CD8-positive, alpha-beta memory T cell (primary cell): ENCODE measurements at regions not wholly inside any gene's neighbourhood (a gene's known extent, or its start where the extent isn't known, plus 50 kb on each side); places are given as distances from the start of the nearest gene placed in this dataset.

Source experiments
- CTCF ChIA-PET: fragments of 350-600 bp; sonication (Branson Sonifier 250); formaldehyde crosslinking; loops from one replicate; lab custom pipeline; 2021; ENCODE audit warnings: antibody characterized with exemption; lab: Charles Lee
- POLR2A ChIA-PET: fragments of 350-600 bp; sonication (Branson Sonifier 250); formaldehyde crosslinking; loops from one replicate; lab custom pipeline; 2021; ENCODE audit warnings: antibody characterized with exemption; lab: Charles Lee
- DNase-seq, 5 donors: peaks; one replicate each; pipeline versions ENCODE4 v3.0.0 to v3.0.0-alpha.2; 2020 to 2022; ENCODE audit warnings: mixed read lengths in 1 of 5
- H3K27ac ChIP-seq: one replicate; pipeline ENCODE4 v1.7.0; 2013; ENCODE audit warnings: low read depth, mild to moderate bottlenecking, low read length, moderate library complexity
- H3K27me3 ChIP-seq: 2 replicates; pipeline ENCODE4 v1.7.0; 2013; ENCODE audit warnings: low read length, mild to moderate bottlenecking; ENCODE audit not compliant: insufficient read depth, poor library complexity, severe bottlenecking
- H3K36me3 ChIP-seq: 2 replicates; pipeline ENCODE4 v1.7.0; 2013; ENCODE audit warnings: mild to moderate bottlenecking, low read length, moderate library complexity; ENCODE audit not compliant: insufficient read depth
- H3K4me1 ChIP-seq: 2 replicates; pipeline ENCODE4 v1.7.0; 2013; ENCODE audit warnings: mild to moderate bottlenecking, low read length, moderate library complexity; ENCODE audit not compliant: insufficient read depth
- H3K4me3 ChIP-seq: 2 replicates; pipeline ENCODE4 v1.7.0; 2013; ENCODE audit warnings: mild to moderate bottlenecking, low read length
- H3K9me3 ChIP-seq: 2 replicates; pipeline ENCODE4 v1.7.0; 2013; ENCODE audit warnings: mild to moderate bottlenecking, low read length
- H3K27ac Mint-ChIP-seq, 8 donors: one replicate each; pipeline ENCODE4 v1.8.0; 2020 to 2021; ENCODE audit warnings: mixed read lengths in 8 of 8, mild to moderate bottlenecking in 6 of 8, inconsistent platforms in 3 of 8, moderate library complexity in 3 of 8
- H3K27me3 Mint-ChIP-seq, 2 donors: one replicate each; pipeline ENCODE4 v1.8.0; 2020 to 2021; ENCODE audit warnings: mixed read lengths in 2 of 2, mild to moderate bottlenecking in 1 of 2, moderate library complexity in 1 of 2
- H3K36me3 Mint-ChIP-seq, 3 donors: one replicate each; pipeline ENCODE4 v1.8.0; 2020 to 2021; ENCODE audit warnings: mixed read lengths in 3 of 3, inconsistent platforms in 1 of 3, mild to moderate bottlenecking in 1 of 3
- H3K4me1 Mint-ChIP-seq, 3 donors: one replicate each; pipeline ENCODE4 v1.8.0; 2020 to 2021; ENCODE audit warnings: mixed read lengths in 3 of 3, inconsistent platforms in 1 of 3, mild to moderate bottlenecking in 1 of 3
- H3K4me3 Mint-ChIP-seq, 7 donors: one replicate each; pipeline ENCODE4 v1.8.0; 2020 to 2021; ENCODE audit warnings: mixed read lengths in 7 of 7, mild to moderate bottlenecking in 6 of 7, moderate library complexity in 4 of 7, inconsistent platforms in 2 of 7
- H3K9me3 Mint-ChIP-seq, 5 donors: one replicate each; pipeline ENCODE4 v1.8.0; 2020 to 2022; ENCODE audit warnings: mixed read lengths in 5 of 5, mild to moderate bottlenecking in 3 of 5, moderate library complexity in 2 of 5, inconsistent platforms in 1 of 5

- H3K4me3 ChIP-seq = no peak overlapping the region
- H3K27me3 Mint-ChIP-seq = peaks cover 6 to 11% of the 10 kb centered on the region in 2 donors
Observed at GRCh38 chr12:131527736-131528135, 183.2 kb upstream of the SFSWAP start.

GRCh38 chr12:131528144-131528543 is 182.7 kb upstream of the SFSWAP start:
- H3K27ac Mint-ChIP-seq = no peak overlapping the region
- H3K36me3 Mint-ChIP-seq = no peaks in the 10 kb centered on the region
- H3K9me3 Mint-ChIP-seq = peaks cover 0 to 1% (median 0%) of the 10 kb centered on the region in 5 donors
- H3K27me3 Mint-ChIP-seq = peaks cover 3 to 12% of the 10 kb centered on the region in 2 donors
- H3K4me3 ChIP-seq = no peak overlapping the region
- no peaks in the 10 kb centered on the region for H3K9me3 ChIP-seq
- ChIA-PET CTCF (no interaction called here), POLR2A (no interaction called here)
- no peaks in the 10 kb centered on the region for H3K4me1 ChIP-seq
- no peaks in the 10 kb centered on the region for H3K36me3 ChIP-seq
- no peaks in the 10 kb centered on the region for H3K27me3 ChIP-seq
- no peak for DNase-seq
- peaks cover 0 to 5% (median 2%) of the 10 kb centered on the region in 3 donors for H3K4me1 Mint-ChIP-seq
- no peak overlapping the region for H3K27ac ChIP-seq
- no peak overlapping the region for H3K4me3 Mint-ChIP-seq

More at GRCh38 chr12:131527736-131528135, 183.2 kb upstream of the SFSWAP start:
- DNase-seq = no peak
- POLR2A ChIA-PET = no interaction called here
- Histone ChIP-seq H3K4me1 (no peaks in the 10 kb centered on the region), H3K27ac (no peak overlapping the region), H3K36me3 (no peaks in the 10 kb centered on the region), H3K9me3 (no peaks in the 10 kb centered on the region), H3K27me3 (no peaks in the 10 kb centered on the region)
- CTCF ChIA-PET = no interaction called here
- Mint-ChIP-seq H3K4me3 (no peak overlapping the region), H3K27ac (no peak overlapping the region), H3K4me1 (peaks cover 0 to 5% (median 2%) of the 10 kb centered on the region in 3 donors), H3K36me3 (no peaks in the 10 kb centered on the region), H3K9me3 (peaks cover 0 to 1% (median 0%) of the 10 kb centered on the region in 5 donors)

GRCh38 chr12:131528667-131529066 is 182.2 kb upstream of the SFSWAP start:
- CTCF ChIA-PET = no interaction called here
- no peak for DNase-seq
- POLR2A ChIA-PET = no interaction called here
- Histone ChIP-seq H3K27me3 (no peaks in the 10 kb centered on the region), H3K27ac (no peak overlapping the region), H3K36me3 (no peaks in the 10 kb centered on the region), H3K4me1 (no peaks in the 10 kb centered on the region), H3K9me3 (no peaks in the 10 kb centered on the region), H3K4me3 (no peak overlapping the region)
- H3K36me3 Mint-ChIP-seq = no peaks in the 10 kb centered on the region
- peaks cover 0 to 1% (median 0%) of the 10 kb centered on the region in 5 donors for H3K9me3 Mint-ChIP-seq
- H3K4me1 Mint-ChIP-seq = peaks cover 0 to 5% (median 2%) of the 10 kb centered on the region in 3 donors
- H3K4me3 Mint-ChIP-seq = no peak overlapping the region
- peaks cover 0 to 12% of the 10 kb centered on the region in 2 donors for H3K27me3 Mint-ChIP-seq
- H3K27ac Mint-ChIP-seq = no peak overlapping the region

- H3K27me3 Mint-ChIP-seq = peaks cover 0 to 15% of the 10 kb centered on the region in 2 donors
- ChIA-PET CTCF (interaction anchor here (1.2 kb wide), 1 partner anchor 12 kb away, joined by 3 read pairs; no protein-coding TSS in a partner anchor), POLR2A (no interaction called here)
- H3K27ac Mint-ChIP-seq = no peak overlapping the region
- Histone ChIP-seq H3K36me3 (no peaks in the 10 kb centered on the region), H3K27me3 (no peaks in the 10 kb centered on the region), H3K9me3 (no peaks in the 10 kb centered on the region), H3K4me3 (no peak overlapping the region), H3K4me1 (no peaks in the 10 kb centered on the region), H3K27ac (no peak overlapping the region)
- peaks cover 0 to 5% (median 3%) of the 10 kb centered on the region in 3 donors for H3K4me1 Mint-ChIP-seq
- no peaks in the 10 kb centered on the region for H3K36me3 Mint-ChIP-seq
- no peak overlapping the region for H3K4me3 Mint-ChIP-seq
- DNase-seq = no peak
- H3K9me3 Mint-ChIP-seq = peaks cover 0 to 1% (median 0%) of the 10 kb centered on the region in 5 donors
Observed at GRCh38 chr12:131529196-131530040, 181.5 kb upstream of the SFSWAP start.

GRCh38 chr12:131530041-131530332 is 180.9 kb upstream of the SFSWAP start:
- CTCF ChIA-PET = interaction anchor here (1.2 kb wide), 1 partner anchor 12 kb away, joined by 3 read pairs; no protein-coding TSS in a partner anchor
- H3K4me1 Mint-ChIP-seq = peaks cover 0 to 5% (median 3%) of the 10 kb centered on the region in 3 donors
- Histone ChIP-seq H3K27me3 (no peaks in the 10 kb centered on the region), H3K4me1 (no peaks in the 10 kb centered on the region), H3K9me3 (no peaks in the 10 kb centered on the region), H3K27ac (no peak overlapping the region), H3K4me3 (no peak overlapping the region), H3K36me3 (no peaks in the 10 kb centered on the region)
- POLR2A ChIA-PET = no interaction called here
- no peak for DNase-seq
- H3K36me3 Mint-ChIP-seq = no peaks in the 10 kb centered on the region
- H3K27ac Mint-ChIP-seq = no peak overlapping the region
- H3K9me3 Mint-ChIP-seq = peaks cover 0 to 1% (median 0%) of the 10 kb centered on the region in 5 donors
- no peak overlapping the region for H3K4me3 Mint-ChIP-seq
- peaks cover 0 to 15% of the 10 kb centered on the region in 2 donors for H3K27me3 Mint-ChIP-seq

GRCh38 chr12:131530422-131530821 is 180.5 kb upstream of the SFSWAP start:
- CTCF ChIA-PET = interaction anchor here (1.2 kb wide), 1 partner anchor 11 kb away, joined by 3 read pairs; no protein-coding TSS in a partner anchor

GRCh38 chr12:131533139-131533538 is 177.8 kb upstream of the SFSWAP start:
- Histone ChIP-seq H3K9me3 (no peaks in the 10 kb centered on the region), H3K27ac (no peak overlapping the region), H3K4me1 (peaks cover 23% of the 10 kb centered on the region), H3K4me3 (no peak overlapping the region), H3K27me3 (no peaks in the 10 kb centered on the region), H3K36me3 (no peaks in the 10 kb centered on the region)
- Mint-ChIP-seq H3K36me3 (no peaks in the 10 kb centered on the region), H3K27me3 (peaks cover 0 to 15% of the 10 kb centered on the region in 2 donors), H3K27ac (no peak overlapping the region), H3K9me3 (peaks cover 0 to 1% (median 0%) of the 10 kb centered on the region in 5 donors), H3K4me3 (no peak overlapping the region), H3K4me1 (peaks cover 11 to 16% (median 16%) of the 10 kb centered on the region in 3 donors)
- CTCF ChIA-PET = no interaction called here
- no peak for DNase-seq
- POLR2A ChIA-PET = no interaction called here

More at GRCh38 chr12:131530422-131530821, 180.5 kb upstream of the SFSWAP start:
- Mint-ChIP-seq H3K27ac (peak overlapping the region in 2 of 8 donors; percentile 54 to 80), H3K4me1 (peaks cover 0 to 5% (median 3%) of the 10 kb centered on the region in 3 donors), H3K36me3 (no peaks in the 10 kb centered on the region), H3K27me3 (peaks cover 0 to 15% of the 10 kb centered on the region in 2 donors), H3K4me3 (no peak overlapping the region), H3K9me3 (peaks cover 0 to 1% (median 0%) of the 10 kb centered on the region in 5 donors)
- H3K27ac ChIP-seq = no peak overlapping the region
- POLR2A ChIA-PET = no interaction called here
- no peaks in the 10 kb centered on the region for H3K4me1 ChIP-seq
- no peaks in the 10 kb centered on the region for H3K36me3 ChIP-seq
- no peak overlapping the region for H3K4me3 ChIP-seq
- peak in 1 of 5 donors; percentile 6 for DNase-seq
- no peaks in the 10 kb centered on the region for H3K9me3 ChIP-seq
- no peaks in the 10 kb centered on the region for H3K27me3 ChIP-seq

- Histone ChIP-seq H3K4me3 (no peak overlapping the region), H3K27me3 (no peaks in the 10 kb centered on the region), H3K27ac (no peak overlapping the region), H3K4me1 (peaks cover 23% of the 10 kb centered on the region), H3K9me3 (no peaks in the 10 kb centered on the region), H3K36me3 (no peaks in the 10 kb centered on the region)
- CTCF ChIA-PET = no interaction called here
- H3K36me3 Mint-ChIP-seq = no peaks in the 10 kb centered on the region
- H3K4me3 Mint-ChIP-seq = peak overlapping the region in 2 of 7 donors; percentile 42 to 43
- peaks cover 11 to 14% (median 11%) of the 10 kb centered on the region in 3 donors for H3K4me1 Mint-ChIP-seq
- POLR2A ChIA-PET = no interaction called here
- no peak for DNase-seq
- peaks cover 0 to 1% (median 0%) of the 10 kb centered on the region in 5 donors for H3K9me3 Mint-ChIP-seq
- H3K27ac Mint-ChIP-seq = peak overlapping the region in 5 of 8 donors; percentile 40 to 84 (median 67)
- H3K27me3 Mint-ChIP-seq = peaks cover 0 to 15% of the 10 kb centered on the region in 2 donors
Observed at GRCh38 chr12:131535779-131536178, 175.1 kb upstream of the SFSWAP start.
